Activated naive CD4-positive, alpha-beta T cell treated with Interleukin-2 at 50 U/mL for 16 hours (primary cell): ENCODE measurements at regions not wholly inside any gene's neighbourhood (a gene's known extent, or its start where the extent isn't known, plus 50 kb on each side); places are given as distances from the start of the nearest gene placed in this dataset.
"Not testable (repeated sequence)": the region's sequence is repeated elsewhere in the genome, so short reads cannot be mapped to it uniquely, and the experiment has no call there.

ENCODE experiments used
- DNase-seq: peaks from one replicate; pipeline ENCODE4 v3.0.0-alpha.2; 2020

DNA sequence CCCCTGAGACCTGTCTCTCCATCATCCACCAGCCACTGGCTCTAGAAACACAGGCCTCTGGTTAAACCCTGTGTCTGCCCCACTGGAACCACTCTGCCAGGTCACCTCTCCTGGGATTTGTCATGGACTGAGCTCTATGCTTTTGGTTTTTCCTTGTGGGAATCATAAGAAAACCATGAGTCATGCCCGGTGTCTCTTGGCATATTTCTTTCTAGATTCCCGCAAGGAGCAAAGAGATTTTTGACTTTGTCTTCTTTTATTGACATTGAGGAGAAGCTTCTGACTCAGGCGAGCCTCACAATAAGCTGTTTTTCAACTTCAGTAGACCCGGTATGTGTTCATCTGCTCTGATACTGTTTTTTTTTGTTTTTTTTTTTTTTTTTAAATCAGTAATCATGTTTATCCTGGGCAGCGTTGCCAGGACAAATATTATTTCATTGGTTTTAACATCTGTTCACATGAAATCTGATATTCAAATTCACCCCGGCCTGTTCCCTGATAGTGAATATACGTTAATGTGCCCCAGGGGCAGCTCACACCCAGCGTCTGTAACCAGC is 207.1 kb downstream of the ACKR3 start:
- no peak for DNase-seq

DNA sequence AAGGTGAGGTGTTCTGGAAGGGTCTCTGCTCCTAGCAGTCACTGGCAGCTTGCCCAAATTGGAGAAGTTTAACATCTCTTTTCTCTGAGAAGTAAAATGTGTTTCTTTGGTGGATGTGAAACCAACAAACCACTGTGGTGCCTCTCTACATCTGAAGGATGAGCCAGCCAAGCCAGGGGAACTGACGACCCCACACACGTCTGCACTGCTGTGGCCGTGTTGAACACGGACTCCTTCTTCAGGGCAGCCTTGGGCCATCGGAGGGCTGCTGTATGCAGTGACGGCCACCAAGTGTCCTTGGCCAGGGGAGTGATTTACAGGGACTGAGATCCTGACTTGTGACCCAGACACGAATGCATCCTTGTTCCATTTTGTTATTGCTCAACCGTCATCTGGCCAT is 207.8 kb downstream of the ACKR3 start:
- no peak for DNase-seq

DNA sequence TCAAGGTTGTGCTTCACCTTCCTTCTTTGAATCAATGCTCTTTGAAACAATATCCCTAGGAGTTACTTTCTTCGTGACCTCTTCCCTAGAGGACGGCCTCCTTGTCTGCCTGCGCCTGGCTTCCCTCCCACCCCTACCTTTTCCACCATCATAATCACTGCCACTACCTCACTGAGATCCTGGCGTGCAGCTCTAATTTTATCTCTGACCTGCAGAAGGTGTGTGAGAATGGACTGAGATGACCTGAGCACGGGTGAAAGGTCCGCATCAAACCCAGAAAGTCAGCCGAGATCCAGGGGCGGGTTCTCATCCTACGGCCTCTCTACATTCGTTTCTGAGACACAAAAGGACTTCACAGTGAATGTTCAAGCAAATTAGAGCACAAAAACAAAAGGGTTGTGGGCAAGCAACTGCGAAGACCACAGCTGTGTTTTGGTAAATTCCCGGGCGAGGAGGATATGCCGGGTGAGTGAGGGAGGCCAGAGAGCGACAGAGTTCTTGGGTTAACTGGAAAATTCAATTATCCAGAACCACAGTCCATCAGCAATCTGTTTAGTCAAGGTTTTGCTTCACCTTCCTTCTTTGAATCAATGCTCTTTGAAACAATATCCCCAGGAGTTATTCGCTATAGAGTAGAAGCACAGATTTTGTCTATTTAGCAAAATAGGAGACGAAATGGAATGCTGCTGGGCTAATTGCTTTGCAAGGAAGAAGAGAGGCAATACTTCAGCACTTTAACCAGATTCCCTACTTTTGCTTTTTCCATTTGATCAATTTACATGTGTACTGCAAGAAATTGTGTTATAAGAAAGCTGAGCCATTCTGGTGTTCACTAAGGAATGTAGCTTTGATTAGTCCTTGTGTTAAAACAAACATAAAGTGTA is 212.6 kb downstream of the ACKR3 start:
- no peak for DNase-seq

DNA sequence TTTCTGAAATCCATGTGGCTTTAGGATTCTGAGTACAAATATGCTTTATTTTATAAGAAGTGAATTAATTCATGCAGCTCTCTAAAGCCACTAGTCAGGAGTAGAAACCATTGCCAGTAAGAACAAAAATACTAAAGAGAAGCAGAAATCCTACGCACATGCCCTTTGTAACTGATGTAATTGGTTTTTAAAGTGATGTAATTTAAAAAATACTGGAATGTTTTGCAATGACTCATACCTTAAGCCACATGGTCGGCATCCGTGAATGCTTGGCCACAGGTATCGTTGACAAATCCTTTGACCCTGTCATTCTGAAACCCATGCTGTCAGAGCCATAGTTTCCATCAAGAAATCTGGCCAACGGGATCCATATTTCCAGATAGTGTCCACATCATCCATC is 213.3 kb downstream of the ACKR3 start:
- DNase-seq = no peak

DNA sequence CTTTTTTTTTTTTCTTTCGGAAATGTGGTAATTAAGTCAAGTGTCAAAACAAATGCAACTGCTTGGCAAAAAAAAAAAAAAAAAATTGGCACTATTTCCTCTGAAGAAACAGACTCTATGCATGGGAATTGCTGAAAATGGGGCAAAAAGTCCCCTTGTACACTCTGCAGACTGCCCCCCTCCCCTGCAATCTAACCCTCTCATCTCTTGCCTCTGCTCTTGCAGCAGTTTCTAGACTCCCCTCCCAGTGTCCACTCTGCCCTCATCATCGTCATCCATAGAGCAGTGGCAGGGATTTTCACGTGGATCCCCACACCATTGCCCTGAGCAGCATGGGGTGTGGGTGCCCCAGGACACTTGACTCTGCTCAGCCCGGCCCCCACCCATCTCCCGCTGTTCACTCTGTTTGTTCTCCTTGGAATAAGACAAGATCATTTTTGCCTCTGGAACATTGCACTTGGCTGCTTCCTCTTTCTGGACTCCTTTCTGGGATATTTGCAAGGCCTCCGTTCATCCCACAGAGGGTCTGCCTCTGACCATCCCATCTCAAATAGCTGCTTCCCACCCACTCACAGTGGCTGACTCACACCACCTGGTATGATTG is 213.9 kb downstream of the ACKR3 start:
- no peak for DNase-seq

DNA sequence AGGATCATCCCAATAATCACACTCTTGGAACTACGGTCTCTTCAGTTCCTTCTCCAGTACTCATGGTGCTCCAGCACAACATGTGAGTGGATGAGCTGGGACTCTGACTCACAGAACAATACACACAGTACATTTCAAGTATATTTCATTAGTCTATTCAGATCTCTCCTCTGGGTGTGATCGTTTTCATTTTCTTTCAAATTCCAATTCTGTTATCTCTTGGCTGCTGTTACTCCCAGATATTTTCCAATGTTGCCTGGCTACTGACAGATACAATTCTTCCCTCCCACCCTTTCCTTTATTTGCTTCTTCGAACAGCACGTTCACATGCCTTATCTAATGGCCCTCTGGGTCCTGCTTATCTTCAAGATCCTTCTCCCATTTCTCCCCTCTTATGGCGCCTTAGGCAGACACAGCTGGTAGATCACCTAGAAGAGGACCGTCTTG is 216.0 kb downstream of the ACKR3 start:
- no peak for DNase-seq

DNA sequence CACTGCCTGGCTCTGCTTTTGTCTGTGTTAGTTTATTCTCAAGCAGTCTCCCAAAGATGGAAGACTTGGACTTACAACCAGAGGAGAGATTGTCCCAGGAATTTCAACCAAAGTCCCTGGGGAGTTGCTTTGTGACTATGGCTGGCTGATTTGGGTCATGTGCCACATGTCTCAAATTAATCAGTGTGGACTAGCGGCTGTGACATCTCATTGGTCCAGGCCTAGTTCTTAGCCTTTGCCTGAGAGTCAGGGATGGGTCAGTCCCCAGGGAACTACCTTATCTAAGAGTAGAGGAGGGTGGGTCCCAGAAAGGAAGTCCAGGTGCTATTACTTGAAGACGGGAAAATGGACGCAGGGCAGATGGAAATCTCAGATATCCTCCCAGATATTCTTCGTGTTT is 217.1 kb downstream of the ACKR3 start:
- DNase-seq = no peak

DNA sequence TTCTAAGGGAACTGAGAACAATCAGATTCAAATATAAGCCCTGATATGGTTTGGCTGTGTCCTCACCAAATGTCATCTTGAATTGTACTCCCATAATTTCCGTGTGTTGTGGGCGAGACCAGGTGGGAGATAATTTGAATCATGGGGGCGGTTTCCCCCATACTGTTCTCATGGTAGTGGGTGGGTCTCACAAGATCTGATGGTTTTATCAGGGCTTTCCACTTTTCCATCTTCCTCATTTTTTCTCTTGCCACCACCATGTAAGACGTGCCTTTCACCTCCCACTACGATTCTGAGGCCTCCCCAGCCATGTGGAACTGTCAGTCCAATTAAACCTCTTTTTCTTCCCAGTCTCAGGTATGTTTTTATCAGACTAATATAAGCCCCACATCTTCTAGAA is 217.8 kb downstream of the ACKR3 start:
- DNase-seq = not testable (repeated sequence)

DNA sequence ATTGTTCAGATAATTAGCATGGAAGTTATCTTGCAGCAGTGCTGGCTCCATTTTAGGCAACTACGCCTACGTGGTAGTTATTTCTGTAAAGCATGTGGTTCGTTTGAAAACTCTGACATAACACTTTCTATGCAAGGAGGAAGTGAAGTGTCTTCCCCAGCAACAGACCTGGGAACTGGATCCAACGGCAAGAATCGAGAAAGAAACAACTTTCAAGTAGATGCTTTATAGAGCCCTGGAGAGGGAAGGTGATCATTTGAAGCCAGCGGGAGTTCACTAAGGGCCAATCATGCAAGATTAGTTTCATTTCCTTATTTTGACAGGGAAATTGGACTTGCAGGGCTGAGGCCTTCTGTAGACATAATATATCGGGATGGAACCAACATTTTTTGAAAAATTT is 218.3 kb downstream of the ACKR3 start:
- no peak for DNase-seq

DNA sequence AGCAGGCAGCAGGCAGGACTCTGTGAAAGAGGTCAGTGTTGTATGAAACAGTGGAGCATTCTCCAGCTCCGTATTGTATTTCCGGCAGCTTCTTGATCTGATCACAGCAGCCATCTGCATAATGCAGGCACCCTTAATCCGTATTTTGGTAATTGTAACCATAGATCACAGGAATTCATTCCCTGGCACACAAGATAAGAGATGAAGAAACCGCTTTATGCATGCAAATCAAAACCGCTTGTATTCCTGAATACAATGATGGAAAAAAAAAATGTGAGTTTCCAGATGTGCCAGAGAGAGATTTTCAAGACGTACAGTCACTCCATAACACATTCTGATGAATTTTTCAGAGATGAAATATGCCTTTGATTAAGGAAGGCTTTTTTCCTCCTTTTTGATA is 221.3 kb downstream of the ACKR3 start:
- DNase-seq = no peak

DNA sequence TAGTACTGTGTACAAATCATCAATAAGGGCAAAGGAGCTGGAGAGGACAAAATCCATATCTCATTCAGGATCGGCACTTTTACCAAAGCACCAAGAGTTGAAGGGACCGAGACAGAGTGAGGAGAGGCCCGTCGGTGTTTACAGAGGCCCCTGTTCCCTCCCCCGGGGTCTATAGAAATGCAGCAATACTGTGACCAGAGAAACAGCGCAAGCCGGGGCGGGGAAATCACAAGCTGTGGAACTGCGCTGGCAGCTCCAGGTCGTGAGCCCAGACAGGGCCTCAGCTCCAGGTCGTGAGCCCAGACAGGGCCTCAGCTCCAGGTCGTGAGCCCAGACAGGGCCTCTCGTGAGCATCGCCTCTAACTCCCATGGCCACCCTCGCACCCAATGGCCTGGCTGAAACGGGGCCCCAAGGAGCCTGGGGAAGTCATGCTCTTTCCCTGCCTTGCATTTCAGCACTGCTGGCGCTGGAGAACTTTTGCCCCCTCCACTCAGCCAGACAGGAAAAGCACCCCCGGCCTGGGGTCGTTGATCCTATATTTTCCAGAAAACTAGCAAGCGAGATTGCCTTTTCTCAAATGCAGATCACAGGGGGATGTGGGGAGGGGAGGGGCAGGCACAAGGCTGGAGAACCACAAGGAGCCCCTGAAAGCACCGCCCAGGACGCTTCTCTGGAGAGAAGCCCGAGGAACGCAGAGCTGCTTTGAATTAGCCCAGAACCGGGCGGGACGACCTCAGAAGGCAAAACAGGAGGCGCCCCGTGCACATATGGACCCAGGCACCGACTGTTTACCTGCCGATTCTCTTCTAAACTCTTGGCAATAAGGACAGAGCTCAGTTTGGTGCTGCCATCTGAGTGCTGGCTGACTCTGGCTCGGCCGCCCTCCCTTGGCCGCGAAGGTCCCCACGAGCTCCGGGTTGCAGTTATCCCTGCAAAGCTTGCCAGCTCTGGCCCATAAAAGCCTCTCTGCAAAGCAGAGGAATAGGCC is 223.7 kb downstream of the ACKR3 start:
- no peak for DNase-seq

DNA sequence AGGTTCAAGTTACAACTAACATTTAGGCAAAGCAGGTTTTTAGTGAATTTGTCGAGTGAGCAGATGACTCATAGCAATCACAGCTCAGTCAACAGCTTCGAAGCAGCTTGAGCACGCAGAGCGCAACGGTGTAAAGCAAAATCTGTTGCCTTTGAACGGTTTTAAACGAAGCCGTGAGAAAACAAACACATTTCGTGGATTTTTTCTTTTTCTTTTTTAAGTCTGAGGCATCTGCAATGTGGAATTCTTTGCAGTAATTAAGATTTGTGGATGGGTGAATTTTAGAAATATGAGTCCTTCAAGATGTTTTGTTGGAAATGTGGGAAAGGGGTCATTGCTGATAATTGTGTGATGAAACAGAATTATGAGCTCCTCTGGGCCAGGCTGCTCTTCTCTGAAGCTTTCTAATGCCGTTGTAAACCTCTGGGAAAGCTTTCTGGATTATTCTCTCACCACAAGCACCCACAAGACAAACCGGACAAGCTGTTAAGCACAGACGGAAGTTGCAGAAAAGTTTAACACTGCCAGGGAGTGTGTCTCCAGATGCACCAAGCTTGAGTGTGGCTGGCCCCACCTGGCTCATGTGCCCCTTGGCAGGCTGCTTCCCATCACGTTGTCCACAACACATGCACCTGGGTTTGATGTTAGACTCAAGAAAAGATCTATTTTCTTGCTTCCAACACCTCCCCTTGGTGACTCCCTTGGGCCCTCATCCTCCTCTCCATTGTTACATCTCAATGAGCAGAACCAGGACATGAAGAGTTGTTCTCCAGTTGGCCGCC is 224.7 kb downstream of the ACKR3 start:
- no peak for DNase-seq

DNA sequence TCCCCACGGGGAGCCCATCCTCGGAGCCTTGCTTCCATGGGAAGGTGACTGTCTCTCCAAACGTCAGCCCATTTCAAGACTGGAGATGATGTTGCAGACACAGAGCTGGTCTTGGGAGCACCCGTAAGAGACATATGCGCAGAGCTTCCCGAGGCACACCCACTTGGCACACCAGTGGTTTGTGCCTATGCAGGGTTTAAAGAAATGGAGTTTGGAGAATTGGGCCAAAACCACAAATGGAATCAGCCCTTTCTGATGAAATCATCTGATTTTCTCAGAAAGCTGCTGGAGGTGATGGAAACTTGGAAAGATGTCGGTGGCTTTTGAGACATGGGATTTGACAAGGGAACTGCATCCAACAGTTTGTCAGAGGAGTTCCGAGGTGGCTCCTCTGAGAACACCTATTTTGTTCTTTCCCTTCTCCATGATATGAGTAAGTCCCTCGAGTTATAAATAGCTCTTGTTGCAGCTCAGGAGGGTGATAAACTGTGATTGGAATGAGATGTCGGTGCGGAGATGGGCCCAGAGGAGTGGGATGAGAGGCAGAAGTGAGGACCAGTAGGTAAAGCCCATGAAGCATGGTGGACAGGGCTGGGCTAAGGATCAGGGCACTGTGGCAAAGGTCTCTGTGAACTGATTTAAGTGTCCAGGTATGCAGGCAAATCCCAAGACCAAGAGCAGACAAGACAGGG is 225.7 kb downstream of the ACKR3 start:
- DNase-seq = no peak

DNA sequence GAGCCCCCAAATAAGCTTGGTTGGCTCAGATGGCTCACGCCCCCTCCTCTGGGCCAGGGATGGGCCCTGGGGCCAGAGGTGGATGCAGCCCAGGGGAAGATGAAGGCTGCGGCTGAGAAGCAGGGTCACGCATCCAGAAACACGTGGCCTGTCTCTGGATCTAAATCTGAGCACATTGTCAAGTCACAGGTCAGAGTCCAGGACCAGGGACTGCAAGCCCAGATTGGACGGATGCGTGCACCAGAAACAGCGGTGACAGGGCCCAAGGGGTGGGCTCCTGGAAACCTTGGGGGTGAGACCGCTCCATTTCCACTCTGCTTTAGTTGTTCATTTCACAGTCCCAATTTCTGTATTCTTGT is 226.2 kb downstream of the ACKR3 start:
- DNase-seq = no peak

DNA sequence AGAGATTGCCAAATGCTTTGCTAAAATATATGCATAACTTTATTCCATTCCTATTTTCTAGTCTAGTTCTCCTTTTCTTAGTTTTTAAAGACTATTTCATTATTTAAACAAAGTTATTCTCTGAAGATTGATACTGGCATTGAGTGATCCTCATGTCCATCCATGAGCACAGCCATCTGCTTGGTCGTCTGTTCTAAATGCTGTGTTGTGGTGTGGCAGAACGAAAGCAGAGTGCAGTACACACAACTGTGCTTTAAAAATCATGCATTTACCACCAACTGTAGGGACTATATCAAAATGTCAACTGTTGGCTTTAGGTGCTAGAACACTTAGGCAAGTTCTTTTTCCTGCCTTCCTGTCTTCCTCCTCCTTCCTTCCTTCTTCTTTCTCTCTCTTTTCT is 226.6 kb downstream of the ACKR3 start:
- DNase-seq = no peak

DNA sequence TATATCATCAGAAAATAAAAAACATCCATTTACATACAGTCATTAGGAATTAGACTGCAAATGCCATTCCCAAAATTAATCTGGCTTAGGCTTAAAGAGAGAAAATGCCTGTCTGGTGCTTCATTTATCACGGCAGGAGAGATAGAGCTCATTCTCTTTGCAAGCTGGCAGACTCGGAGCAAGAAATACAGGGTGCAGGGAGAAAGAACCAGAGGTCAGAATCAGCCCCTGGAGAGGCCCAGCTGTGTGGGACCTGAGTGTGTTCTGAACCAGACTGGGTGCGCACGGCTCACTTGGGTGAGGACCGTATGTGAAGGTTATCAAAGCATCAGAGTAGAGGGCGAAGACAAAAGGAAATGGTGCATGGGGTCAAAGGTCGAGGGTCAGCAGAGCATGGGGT is 227.8 kb downstream of the ACKR3 start:
- no peak for DNase-seq

DNA sequence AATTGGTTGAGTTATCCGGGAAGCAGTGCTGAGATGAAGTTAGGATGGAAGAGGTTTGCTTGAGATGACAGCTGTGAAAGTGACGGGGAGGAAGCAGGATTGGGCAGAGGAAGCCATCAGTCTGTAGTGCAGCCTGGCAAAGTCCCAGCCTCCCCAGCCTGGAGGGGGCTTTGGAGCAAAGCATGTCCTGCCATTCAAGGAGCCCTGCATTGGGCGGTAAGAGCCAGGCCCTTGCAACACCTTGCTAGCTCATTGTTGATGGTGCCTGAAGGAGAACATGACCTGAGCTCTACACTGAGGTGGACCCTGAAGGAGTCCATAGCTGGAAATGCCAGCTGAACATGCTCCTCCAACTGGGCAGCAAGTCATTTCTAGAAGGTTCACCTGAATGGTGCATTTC is 228.9 kb downstream of the ACKR3 start:
- no peak for DNase-seq

DNA sequence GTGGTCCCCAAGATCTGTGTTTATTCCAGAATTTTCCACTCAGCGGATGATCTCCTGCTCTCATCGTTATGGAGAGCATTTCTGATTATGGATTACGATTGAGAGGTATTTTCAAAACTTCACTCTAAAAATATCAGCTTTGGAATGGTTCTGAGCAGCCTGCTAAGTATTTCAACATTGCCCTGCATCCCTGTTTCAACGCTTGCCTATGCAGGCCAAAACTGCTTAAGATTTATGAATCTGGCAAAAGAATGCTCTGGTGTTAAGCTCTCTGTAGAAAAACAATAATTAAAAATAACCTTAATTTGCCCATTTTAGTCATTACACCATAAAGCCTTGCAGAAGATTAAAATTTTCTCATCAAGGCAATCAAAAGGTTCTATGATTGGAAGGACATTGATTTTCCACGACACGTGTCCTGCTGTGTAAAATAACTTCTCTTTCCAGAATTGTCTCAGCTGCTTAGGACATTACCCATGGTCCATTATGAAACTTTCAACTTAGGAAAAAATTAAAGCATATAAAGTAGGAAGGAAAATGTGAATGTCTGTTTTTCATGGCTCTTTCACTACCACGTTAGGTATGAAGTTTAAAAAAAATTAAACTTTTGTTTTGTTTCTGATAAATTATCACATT is 229.9 kb downstream of the ACKR3 start:
- no peak for DNase-seq

DNA sequence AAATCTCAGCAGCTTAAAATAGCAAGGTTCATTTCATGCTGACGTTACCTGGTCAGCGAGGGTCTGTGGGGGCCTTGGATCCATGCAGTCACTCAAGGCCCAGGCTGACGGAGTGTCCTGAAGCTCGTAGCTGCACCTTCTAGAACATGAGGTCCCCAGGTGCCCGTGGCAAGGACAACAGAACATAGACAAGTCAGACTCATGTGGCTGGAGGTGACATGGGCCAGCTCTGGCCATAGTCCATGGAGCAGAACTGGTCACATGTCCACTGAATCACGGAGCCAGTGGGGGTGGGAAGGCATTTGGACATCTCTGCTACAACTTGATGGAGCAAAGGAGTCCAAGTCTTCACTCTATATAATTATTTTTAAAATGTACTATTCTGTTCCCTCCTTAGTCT is 233.2 kb downstream of the ACKR3 start:
- no peak for DNase-seq

DNA sequence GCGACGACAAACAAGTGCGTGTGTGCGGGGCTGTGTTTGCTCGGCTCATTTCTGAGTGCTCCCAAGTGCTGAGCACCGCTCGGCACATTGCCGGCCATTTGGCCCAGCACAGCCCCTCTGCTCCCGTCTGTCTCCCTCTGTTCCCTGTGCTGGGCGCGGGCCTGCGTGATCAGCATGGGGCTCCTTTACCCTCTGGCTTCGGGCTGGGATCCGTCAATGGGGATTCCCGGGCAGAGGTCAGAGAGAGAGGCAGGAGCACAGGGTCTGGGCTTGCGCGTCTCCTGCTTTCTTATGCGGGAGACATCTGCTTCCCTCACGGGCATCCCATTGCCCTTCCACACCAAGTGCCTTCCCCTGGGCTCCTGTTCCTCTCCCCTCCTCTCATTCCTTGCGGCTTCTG is 234.0 kb downstream of the ACKR3 start:
- DNase-seq = no peak
